ENCODE measurements at regions not wholly inside any gene's neighbourhood (a gene's known extent, or its start where the extent isn't known, plus 50 kb on each side); places are given as distances from the start of the nearest gene placed in this dataset.

GRCh38 chr18:27274901-27275300 is 89.8 kb upstream of the CHST9 start:
- ATAC-seq (no peak), DNase-seq (ENCODE audit: low read depth, low spot score) (no peak)
- ChIA-PET RAD21 (ENCODE audit: low non-redundant PET in 1 of 2, low total read pairs in 2 of 2, uncharacterized antibody in 2 of 2, unreplicated experiment in 2 of 2) (no interaction called here), CTCF (no interaction called here), POLR2A (no interaction called here)
- no peak overlapping the region for H3K4me2 ChIP-seq (ENCODE audit: low read length)
- no peak overlapping the region for H3K9ac ChIP-seq (ENCODE audit: low read length)
- H4K20me1 ChIP-seq (ENCODE audit: insufficient read depth) = no peaks in the 10 kb centered on the region
- H3K4me1 ChIP-seq (ENCODE audit: control insufficient read depth in 1 of 2, insufficient read depth in 2 of 2, low read length in 2 of 2) = no peaks in the 10 kb centered on the region
- H3K36me3 ChIP-seq (ENCODE audit: control insufficient read depth in 1 of 2, insufficient read depth in 2 of 2, low read length in 2 of 2) = no peaks in the 10 kb centered on the region
- TF ChIP-seq SP1 (IDR thresholded peaks at IDR 0.05; ENCODE audit: low read depth) (no peak), ELF1 (IDR thresholded peaks at IDR 0.05; ENCODE audit: borderline replicate concordance, low read depth) (no peak), ZFX (IDR thresholded peaks at IDR 0.05) (no peak), CEBPB (IDR thresholded peaks at IDR 0.05; ENCODE audit: low read depth) (no peak)
- H3K27ac ChIP-seq (ENCODE audit: low read depth, low read length) = no peak overlapping the region
- H3K9me3 ChIP-seq (ENCODE audit: control insufficient read depth in 1 of 2, insufficient read depth in 1 of 2, low read depth in 1 of 2, low read length in 2 of 2) = no peaks in the 10 kb centered on the region
- no peak overlapping the region for H3K4me3 ChIP-seq (replicated peaks in 1 of 2; ENCODE audit: low read depth in 1 of 2, low read length in 2 of 2)
- no peak overlapping the region for H2AFZ ChIP-seq (ENCODE audit: low read depth, low read length, poor library complexity, severe bottlenecking)
- no peaks in the 10 kb centered on the region for H3K79me2 ChIP-seq (ENCODE audit: insufficient read depth, low read length)
- BruUV-seq (replicated peaks) = no TSS peak
- intact Hi-C loops (cut with micrococcal nuclease) = no loop called here
- H3K9me2 ChIP-seq (ENCODE audit: insufficient read depth) = no peaks in the 10 kb centered on the region
- no peaks in the 10 kb centered on the region for H3K27me3 ChIP-seq (ENCODE audit: insufficient read depth, low read length)

DNA sequence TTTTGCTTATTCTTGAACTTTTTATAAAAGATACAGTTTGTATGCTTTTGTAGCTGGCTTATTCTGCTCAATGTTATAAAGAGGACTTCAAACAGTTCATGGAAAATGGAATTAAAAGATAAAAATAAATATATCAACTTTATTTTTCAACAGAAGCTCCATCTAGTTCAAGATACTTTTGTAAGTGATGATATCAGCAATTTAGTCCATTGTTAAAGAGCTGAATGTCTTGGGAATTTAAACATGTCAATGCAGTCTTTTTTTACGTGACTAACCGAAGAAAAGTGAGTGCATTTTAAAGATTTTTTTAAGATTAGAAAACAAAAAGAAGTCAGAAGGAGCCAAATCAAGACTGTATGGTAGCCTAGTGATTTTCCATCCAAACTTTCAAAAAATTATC is 85.4 kb upstream of the CHST9 start:
- H3K9ac ChIP-seq (ENCODE audit: low read length) = no peak overlapping the region
- CTCF ChIA-PET = no interaction called here
- H3K9me3 ChIP-seq (ENCODE audit: control insufficient read depth in 1 of 2, insufficient read depth in 1 of 2, low read depth in 1 of 2, low read length in 2 of 2) = peaks cover 0 to 5% of the 10 kb centered on the region in 2 experiments; a peak in 1 of 4 replicates
- ATAC-seq (no peak), DNase-seq (ENCODE audit: low read depth, low spot score) (no peak)
- no peak overlapping the region for H2AFZ ChIP-seq (ENCODE audit: low read depth, low read length, poor library complexity, severe bottlenecking)
- no peak overlapping the region for H3K4me2 ChIP-seq (ENCODE audit: low read length)
- no peak overlapping the region for H3K27ac ChIP-seq (ENCODE audit: low read depth, low read length)
- H3K4me3 ChIP-seq (replicated peaks in 1 of 2; ENCODE audit: low read depth in 1 of 2, low read length in 2 of 2) = no peak overlapping the region
- intact Hi-C loops (cut with micrococcal nuclease) = no loop called here
- no peaks in the 10 kb centered on the region for H3K36me3 ChIP-seq (ENCODE audit: control insufficient read depth in 1 of 2, insufficient read depth in 2 of 2, low read length in 2 of 2)
- no peaks in the 10 kb centered on the region for H3K9me2 ChIP-seq (ENCODE audit: insufficient read depth)
- no peaks in the 10 kb centered on the region for H3K4me1 ChIP-seq (ENCODE audit: control insufficient read depth in 1 of 2, insufficient read depth in 2 of 2, low read length in 2 of 2)
- no peaks in the 10 kb centered on the region for H3K27me3 ChIP-seq (ENCODE audit: insufficient read depth, low read length)
- TF ChIP-seq ZFX (IDR thresholded peaks at IDR 0.05) = no peak
- no peak for TF ChIP-seq EZH2phosphoT487 (IDR thresholded peaks at IDR 0.05; ENCODE audit: borderline replicate concordance)
- TF ChIP-seq YY1 (IDR thresholded peaks at IDR 0.05; ENCODE audit: extremely low read depth, insufficient replicate concordance, low read depth, low read length) = no peak
- no peak for TF ChIP-seq EGR1 (IDR thresholded peaks at IDR 0.05; ENCODE audit: low read depth)
- H4K20me1 ChIP-seq (ENCODE audit: insufficient read depth) = no peaks in the 10 kb centered on the region
- POLR2A ChIA-PET = no interaction called here
- RAD21 ChIA-PET (ENCODE audit: low non-redundant PET in 1 of 2, low total read pairs in 2 of 2, uncharacterized antibody in 2 of 2, unreplicated experiment in 2 of 2) = no interaction called here
- BruUV-seq (replicated peaks) = no TSS peak
- H3K79me2 ChIP-seq (ENCODE audit: insufficient read depth, low read length) = no peaks in the 10 kb centered on the region

Measured in HCT116 (cell line).